GM18499 (cell line): ENCODE measurements at regions not wholly inside any gene's neighbourhood (a gene's known extent, or its start where the extent isn't known, plus 50 kb on each side); places are given as distances from the start of the nearest gene placed in this dataset.

ENCODE experiments used
- ATAC-seq: cut with Tn5 transposase; IDR thresholded peaks from one replicate; pipeline ENCODE4 v1.9.1; 2021; ENCODE audit warnings: moderate number of reproducible peaks; ENCODE audit not compliant: insufficient read depth, unreplicated experiment

DNA sequence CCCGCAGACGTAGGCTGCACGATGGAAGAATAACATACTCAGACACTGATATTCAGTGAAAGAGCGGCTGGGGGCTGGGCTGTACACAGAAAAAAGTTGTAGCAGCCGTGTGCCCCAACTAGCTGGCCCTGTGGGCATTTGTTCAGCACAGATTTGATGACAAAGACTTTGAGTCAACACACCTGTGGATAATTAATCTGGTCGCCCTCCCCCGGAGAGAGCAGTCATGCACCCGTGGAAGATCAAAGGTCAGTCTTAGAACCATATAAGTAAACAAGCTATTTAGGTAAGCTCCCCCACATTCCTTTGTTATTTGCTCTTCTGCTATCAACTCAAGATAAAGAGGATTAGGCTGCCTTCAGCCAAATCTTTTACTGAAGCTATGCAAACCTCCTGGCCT is 148.4 kb upstream of the HMCN1 start:
- ATAC-seq = no peak

DNA sequence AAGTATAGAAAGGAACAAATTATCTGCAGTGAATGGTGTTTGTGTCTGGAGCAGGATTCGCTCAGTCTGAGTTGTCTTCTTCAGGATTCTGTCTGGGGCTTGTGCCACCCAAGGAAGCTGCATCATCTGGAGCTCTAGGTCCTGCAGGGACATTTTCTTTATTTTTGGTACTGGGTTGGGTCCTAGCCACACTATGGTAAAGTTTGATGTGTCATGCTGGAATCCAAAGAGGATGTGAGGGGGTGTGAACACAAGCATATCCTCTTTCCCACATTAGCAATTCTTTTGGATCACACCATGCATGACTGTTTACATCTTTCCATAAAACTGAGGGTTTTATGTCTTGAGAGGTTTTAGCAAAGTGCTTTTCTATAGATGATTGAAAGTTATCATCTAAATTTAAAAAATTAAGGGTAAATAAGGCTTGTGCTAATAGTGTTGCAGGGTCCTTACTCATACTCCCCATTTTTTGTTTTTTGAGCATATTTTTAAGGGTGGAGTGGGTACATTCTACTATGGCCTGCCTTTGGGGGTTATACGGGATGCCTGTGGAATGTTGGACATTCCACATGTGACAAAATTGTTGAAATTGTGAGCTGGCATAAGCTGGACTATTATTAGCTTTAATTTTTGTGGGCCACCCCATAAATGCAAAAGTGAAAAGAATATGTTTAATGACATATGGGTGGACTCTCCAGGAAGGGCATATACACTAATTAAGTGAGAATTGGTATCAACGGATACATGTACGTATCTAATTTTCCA is 152.0 kb upstream of the HMCN1 start:
- no peak for ATAC-seq

DNA sequence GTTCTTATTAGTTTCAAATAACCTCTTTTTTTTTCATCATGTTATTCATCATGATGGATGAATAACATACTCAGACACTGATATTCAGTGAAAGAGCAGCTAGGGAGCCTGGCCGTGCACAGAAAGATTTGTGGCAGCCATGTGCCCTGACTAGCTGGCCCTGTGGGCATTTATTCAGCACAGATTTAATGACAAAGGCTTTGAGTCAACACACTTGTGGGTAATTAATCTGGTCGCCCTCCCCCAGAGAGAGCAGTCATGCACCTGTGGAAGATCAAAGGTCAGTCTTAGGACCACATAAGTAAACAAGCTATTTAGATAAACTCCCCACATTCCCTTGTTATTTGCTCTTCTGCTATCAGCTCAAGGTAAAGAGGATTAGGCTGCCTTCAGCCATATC is 153.2 kb upstream of the HMCN1 start:
- no peak for ATAC-seq

DNA sequence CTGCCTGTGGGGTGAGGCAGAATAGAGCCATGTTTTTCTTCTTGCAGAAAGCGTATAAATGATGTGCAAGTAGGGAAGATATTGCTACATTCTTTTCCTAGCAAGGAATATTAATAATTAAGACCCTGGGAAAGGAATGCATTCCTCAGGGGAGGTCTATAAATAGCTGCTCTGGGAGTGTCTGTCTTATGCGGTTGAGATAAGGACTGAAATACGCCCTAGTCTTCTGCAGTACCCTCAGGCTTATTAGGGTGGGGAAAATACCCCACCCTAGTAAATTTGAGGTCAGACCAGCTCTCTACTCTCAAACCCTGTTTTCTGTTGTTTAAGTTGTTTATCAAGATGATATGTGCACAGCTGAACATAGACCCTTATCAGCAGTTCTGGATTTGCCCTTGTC is 155.9 kb upstream of the HMCN1 start:
- no peak for ATAC-seq

DNA sequence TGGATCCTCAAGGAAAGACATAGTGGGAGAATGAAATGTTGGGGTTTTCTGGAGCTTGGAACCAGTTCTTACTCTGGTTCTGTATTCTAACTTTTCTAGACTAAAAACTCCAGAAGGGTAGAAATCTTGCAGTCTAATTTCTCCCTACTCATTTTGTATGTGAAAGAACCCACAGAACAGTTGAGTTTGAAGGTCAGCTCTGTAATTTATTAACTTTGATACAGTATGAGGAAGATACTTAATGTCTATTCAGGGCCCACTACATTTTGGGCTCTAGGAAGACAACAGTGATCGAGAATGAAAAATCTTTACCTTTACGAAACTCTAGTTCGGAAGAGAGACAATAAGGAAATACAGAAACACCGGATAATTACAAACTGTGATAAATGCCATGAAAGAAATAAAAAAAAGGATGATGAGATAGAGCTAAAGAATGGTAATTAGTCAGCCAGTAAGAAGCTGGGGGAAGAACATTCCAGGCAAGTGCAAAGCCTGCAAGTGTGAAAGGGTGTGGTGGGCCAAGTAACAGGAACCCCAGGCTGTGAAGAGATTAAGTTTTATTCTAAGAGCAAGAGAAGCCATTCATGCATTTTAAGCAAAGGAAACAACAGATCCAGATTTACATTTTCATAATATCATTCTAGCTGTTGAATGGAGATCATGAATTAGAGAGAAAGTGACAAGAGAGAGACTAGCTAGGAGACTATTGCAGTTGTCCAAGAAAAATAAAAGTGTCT is 159.9 kb upstream of the HMCN1 start:
- ATAC-seq = no peak

DNA sequence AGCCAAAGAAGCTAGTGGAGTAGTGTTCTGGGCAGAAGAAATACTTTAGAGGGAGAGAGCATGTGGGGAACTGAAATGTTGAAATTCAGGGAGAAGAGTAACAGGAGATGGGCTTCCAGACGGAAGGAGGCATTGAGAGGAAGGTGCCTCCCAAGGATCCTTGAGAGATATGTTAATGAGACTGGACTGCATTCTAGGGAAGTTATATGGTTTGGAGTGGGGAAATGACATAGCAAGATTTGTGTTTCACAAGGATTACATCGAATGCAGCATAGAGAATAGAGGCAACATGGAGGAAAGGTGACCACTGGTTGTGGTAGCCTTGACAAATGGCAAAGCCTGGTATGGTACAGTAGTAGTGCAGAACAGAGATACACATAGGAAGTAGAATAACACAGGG is 160.5 kb upstream of the HMCN1 start:
- ATAC-seq = no peak

DNA sequence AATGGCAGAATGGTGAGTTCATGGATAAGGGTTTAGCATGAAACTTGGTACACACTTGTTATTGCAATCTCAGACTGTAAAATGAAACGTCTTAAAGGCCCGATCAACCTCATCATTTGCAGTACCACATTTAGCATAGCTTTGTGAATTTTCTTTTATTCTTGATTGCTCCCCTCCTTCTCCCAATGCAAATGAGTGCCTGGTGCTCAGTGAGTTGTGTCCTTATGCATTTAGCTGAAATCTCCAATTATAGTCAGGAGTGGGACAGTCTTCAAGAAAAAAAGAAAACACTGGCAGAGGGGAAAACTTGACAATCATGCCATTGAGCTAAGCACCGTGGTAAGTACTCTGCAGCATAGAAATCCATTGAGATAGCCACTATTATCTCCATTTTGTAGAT is 161.0 kb upstream of the HMCN1 start:
- no peak for ATAC-seq

DNA sequence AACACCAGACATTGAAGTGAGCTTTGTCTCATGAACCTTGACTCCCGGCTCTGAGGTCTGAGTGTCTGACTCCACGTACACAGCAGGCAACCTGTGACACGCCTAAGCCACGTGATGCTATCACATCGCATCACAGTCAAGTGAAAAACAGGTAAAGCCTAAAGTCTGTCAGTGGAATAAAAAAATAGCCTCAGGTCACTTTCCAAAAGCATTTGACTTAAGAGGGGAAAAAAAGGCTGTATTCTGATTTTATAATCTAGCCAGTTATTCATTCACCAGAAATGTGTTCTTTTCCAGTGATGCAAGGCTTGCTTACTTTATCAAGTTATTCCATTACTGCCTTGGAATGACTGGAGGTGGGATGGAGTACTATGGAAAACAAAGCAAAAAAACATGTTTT is 163.2 kb upstream of the HMCN1 start:
- ATAC-seq = no peak

DNA sequence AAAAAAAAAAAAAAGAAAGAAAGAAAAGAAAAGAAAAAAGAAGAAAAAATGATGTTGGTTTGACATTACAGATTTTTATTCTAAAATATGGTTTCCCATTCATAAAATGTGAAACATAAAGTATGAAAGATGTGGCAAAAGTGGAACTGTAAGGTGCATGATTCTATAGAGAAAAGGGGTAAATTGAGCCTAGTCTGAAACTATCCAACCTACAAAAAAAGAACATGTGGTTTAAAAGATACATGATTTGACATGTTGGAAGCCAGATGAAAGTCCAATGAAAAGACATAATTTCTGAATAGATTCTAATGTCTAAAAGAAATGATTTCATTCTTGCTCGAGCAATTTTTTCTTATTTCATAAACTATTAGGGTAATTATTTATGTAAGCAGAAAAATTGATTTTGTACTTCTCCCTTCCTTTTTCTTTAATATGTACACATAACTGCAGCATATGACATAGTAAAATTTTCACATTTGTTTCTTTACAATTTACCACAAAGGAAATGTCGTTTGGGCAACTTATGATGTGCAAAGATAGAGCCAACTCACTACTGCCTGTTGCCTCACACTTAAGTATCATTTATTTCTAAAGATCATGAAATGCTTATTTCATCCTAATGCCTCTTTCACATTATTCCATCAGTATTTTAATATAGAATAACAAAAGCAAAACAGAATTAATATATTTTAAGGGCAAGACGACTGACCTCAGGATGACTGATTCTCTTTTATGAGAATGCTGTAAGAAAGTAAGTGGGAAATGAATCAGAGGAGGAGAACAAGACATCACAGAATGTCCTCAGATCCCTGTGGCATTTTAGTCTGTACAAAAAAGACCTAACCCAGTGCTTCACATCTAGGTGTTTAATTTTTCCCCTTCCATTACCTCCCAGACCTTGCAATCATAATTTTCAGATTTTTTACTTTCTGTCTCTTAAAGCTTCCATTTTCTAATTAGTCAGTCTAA is 165.8 kb upstream of the HMCN1 start:
- ATAC-seq = no peak

DNA sequence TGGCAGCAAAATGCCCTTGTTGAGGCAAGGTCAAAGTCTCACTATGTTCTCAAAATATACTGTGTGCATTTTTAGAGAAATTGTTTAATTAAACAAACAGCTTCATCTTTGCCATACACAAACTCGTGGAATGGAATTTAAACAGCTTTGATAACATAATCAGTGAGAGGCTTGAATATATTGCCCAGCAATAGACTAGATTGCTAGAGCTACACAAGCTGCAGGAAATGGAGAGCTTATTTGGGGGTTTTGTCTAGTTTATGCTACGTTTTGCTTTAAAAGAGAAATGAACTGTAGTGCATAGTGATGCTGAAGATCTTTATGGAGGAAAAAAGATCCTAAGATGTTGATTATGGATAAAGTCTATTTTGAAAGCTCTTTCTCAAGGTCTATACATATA is 166.8 kb upstream of the HMCN1 start:
- no peak for ATAC-seq

DNA sequence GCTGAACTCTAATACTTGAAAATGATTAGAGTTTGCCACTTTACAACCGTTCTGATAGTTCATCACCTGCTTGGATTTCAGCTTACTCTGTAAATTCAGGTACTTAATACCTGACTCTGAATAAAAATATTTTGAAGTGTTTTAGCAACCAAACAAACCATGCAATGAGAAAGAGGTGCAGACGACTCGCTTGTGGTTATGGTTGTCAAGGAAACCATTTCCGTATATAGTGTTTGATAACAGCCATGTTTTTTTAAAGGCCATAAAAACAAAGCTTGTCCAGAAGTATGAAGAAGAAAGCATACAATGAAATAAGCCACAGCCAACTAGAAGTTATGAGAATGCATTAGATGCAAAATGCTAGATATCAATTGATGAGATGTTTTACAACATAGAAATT is 167.2 kb upstream of the HMCN1 start:
- ATAC-seq = no peak

DNA sequence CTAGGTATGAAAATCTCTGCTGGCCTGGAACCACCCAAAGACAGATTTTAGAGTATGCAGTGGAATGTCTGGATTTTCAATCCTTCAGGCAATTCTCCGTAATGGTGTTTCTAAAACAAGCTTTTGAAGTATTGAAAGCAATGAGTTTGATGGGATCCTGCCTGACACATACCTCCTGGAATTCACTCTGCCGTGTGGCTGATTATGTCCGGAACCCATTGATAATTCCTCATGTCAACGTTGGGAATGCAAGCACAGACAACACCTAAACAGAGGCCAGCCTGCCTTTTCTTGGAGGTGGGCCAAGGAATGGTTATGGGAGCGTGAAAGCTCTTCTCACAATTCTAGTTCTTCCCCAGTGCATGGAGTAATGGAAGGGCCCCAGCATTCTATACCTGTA is 168.9 kb upstream of the HMCN1 start:
- ATAC-seq = no peak

DNA sequence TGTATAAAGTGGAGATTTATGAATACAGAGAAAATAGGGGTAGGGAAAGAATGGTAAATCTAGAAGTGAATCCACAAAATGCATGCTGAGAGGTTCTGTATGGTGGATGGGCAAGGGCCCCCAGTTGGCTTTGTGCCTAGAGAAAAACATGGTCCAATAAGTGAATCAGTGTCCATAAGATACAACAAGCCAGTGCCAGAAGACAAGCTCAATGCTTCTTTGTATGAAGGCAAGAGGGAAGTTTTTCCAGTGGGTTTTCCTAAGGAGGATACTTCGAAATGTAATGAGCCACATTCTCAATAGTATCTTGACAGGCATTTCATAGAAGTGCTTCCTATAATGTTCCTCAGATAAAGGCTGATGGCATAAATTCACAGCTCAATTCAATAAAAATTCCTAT is 169.4 kb upstream of the HMCN1 start:
- ATAC-seq = no peak

DNA sequence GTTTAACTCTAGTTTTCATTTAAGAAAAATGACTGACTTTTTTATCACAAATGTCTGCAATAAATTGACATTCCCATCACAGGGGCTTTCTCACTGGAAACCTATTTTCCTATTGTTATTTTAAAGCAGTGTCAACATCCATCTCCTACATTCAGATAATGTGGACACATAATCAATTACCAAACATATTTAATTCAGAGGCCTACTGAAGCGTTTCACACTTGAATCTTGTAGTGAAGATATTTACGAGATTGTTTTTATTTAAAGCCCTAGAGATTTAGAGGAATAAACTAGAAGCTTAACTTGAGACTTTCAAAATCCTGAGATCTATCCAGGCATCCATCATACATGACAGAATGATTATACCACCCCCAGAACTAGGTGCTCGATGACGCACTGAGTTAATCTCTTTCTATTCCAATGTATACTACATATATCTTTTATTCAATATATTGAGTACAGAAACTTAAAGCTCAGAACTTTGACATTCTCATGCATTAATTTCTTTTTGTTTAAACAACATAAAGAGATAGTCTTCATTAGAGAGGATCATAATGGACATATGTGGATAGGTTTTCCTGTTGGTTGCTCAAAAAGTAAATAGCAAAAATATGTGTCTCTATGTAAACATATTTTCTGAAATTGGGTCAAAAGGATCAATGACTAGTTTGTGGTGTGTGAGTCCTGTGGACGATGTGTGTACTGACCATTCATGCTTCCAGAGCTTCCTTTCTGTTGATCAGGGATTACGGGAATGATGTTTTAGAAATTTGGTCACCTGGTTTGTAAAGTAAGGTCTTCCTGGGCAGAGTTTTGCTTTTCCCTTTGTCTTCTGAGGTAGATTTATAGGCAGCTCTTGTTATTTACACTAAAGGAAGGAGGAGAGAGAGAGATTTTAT is 171.5 kb upstream of the HMCN1 start:
- no peak for ATAC-seq

DNA sequence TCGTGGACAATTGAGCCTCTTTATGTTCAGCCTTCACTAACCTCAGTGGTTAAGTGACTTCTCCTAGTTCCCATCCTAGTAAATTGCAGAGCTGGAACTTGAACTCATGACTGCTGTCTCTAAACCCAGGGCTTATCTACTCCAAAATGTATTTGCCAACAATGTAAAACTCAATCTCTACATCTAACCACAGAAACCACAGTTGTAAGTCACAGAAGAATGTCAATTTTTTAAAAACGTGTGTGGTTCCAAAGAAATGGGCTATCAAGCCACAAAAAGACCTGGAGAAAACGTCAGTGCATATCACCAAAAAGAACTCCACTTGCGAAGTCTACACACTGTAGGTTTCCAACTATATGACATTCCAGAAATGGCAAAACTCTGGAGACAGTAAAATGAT is 172.6 kb upstream of the HMCN1 start:
- no peak for ATAC-seq

DNA sequence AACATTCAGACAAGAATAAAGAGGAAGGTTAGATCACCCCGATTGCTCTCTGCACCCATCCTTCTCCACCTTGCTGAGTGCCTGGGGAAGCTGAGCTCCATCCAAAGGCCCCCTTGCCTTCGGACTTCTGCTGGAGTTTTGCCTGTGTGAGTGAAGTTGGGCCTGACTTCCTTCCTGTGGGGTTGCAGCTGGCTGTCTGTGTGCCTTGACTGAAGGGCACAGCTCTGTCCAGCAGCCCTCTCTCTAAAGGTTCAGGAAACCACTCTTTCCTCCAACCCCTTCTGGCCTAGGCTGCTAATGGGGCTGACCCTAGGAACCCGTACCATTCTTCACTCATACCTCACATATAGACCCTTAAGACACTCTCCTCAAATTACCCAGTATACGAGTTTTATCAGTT is 173.4 kb upstream of the HMCN1 start:
- ATAC-seq = no peak

DNA sequence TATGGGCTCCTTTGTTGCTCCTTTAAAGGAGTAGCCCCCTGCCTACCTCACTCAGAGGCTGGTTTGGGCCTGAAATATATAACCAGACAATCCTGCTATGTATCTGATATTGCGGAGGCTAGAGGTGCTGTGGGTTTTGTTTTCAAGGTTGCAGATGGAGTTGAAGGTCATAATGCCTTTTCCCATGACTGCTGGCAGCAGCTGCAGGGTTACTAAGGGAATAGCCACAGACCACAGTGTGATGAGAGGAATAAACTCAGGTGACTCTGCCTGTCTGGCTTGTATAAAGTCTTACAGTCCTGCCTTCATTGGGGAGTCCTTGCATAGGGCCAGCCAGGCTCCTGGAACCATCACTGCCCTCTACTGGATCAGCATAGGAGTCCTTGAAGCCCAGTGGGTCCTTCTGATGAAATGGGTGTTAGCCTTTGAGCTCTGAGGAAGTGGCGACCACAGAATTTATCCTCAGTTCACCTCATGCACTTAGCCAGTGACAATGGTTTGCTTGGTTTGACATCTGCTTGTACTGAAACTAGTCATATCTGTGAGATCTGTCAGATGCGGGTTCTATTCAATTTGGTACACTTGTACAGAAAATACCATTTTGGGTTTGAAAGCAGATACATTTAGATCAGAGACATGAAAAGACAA is 174.4 kb upstream of the HMCN1 start:
- peak; percentile 99 for ATAC-seq

DNA sequence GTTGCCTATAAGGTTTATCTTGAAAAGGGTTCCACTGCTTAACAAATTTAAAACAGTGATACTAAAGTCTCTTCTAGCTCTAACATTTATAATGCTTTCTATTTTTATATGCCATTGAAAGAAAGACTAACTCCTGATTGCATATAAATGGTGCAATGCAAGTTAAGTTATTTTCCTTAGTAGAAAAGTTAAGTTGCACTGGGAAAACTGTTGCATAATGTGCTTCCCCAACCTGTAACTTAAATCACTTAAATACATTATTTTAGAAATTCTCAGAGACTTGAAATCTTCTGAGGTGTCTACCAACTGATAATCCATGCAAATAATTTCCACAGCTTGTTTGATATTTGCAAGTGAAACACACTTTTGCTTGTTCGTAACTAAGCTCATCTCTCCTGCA is 175.0 kb upstream of the HMCN1 start:
- ATAC-seq = no peak

DNA sequence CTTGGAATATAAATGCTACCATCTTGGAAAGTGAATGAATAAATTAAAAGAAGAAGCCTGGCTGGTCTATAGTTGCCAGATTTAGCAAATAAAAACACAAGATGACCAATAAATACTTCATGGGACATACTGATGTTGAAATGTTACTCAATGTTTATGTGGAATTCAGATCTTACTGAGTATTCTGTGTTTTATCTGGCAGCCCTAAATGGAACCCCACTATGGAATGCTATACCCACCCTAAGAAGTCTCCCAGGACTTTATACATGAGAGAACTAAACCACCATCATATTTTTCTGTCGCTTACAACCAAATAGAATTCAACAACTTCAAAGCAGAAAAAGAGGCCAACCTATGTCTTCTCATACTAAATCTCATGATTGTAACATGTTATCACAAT is 177.6 kb upstream of the HMCN1 start:
- no peak for ATAC-seq
